PC-9 (cell line): ENCODE measurements at regions not wholly inside any gene's neighbourhood (a gene's known extent, or its start where the extent isn't known, plus 50 kb on each side); places are given as distances from the start of the nearest gene placed in this dataset.

Experiments
- EZH2 ChIP-seq: fragments of 200-600 bp; sonication (generic); IDR thresholded peaks from 2 replicates; pipeline ENCODE4 v1.8.0; 2017; ENCODE audit warnings: antibody characterized with exemption, low read depth
- TF ChIP-seq, protein P1 (sequence below): fragments of 200-600 bp; sonication (generic); conservative IDR thresholded peaks from 2 replicates; pipeline ENCODE4 v1.6.1; 2017; ENCODE audit warnings: mixed run types, antibody characterized with exemption, mild to moderate bottlenecking, moderate library complexity

DNA sequence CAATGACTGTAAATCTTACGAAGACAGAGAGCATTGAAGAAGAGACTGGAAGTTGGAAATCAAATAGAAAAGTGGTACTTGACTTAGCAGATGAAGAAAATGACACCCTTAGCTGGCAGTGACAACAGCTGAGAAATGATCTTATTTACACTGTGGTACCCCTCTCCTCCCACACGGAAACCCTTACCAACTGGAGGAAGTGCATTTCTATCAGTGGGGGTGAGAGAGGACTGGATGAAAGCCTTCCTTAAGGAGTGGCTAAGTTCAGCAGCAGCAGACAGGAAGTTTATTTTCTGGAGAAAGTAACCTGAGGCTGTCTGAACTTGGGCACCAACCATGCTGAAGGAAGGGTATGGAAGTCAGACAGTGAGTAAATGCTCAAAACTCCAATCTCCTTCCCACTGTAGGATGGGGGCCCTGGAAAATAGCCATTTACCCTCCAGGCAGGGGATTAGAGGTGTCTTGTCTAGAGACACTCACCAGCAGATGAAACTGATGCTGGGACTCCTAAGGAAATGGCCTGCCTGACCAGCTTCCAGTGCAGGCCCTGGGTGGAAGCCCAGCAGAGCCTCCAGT is 160.2 kb upstream of the NCK2 start:
- TF ChIP-seq, protein P1, sequence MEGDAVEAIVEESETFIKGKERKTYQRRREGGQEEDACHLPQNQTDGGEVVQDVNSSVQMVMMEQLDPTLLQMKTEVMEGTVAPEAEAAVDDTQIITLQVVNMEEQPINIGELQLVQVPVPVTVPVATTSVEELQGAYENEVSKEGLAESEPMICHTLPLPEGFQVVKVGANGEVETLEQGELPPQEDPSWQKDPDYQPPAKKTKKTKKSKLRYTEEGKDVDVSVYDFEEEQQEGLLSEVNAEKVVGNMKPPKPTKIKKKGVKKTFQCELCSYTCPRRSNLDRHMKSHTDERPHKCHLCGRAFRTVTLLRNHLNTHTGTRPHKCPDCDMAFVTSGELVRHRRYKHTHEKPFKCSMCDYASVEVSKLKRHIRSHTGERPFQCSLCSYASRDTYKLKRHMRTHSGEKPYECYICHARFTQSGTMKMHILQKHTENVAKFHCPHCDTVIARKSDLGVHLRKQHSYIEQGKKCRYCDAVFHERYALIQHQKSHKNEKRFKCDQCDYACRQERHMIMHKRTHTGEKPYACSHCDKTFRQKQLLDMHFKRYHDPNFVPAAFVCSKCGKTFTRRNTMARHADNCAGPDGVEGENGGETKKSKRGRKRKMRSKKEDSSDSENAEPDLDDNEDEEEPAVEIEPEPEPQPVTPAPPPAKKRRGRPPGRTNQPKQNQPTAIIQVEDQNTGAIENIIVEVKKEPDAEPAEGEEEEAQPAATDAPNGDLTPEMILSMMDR: no peak
- TF ChIP-seq EZH2: no peak
